ENCODE measurements at regions not wholly inside any gene's neighbourhood (a gene's known extent, or its start where the extent isn't known, plus 50 kb on each side); places are given as distances from the start of the nearest gene placed in this dataset.
"Not testable (repeated sequence)": the region's sequence is repeated elsewhere in the genome, so short reads cannot be mapped to it uniquely, and the experiment has no call there.

DNA sequence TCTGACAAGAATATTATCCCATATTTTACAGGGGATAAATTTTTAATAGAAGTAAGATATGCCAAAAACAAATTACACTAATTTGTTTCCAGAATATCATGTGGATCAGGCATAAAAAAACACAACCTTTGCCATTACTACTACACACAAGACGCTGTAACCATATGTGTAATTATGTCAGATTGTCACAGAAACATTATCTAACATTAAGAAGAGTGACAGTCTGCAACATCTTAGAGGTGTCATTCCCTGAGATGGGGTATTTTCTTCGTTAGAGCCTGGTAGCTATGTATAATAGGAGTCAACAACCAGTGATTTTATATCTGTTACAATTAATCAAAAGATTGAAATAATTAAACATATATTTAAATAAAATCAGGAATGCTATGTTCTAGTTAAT, 518.9 kb downstream of the RERGL start:
- CTCF ChIA-PET: interaction anchor here (0.6 kb wide), 1 partner anchor 64 kb away, joined by 3 read pairs; no protein-coding TSS in a partner anchor
- no TSS peak for BruUV-seq (replicated peaks)
- no peak overlapping the region for H3K27ac Mint-ChIP-seq (ENCODE audit: low read depth, unreplicated experiment)
- H3K9me3 Mint-ChIP-seq (ENCODE audit: unreplicated experiment): no peaks in the 10 kb centered on the region
- POLR2A ChIA-PET: no interaction called here
- TF ChIP-seq, protein P1, sequence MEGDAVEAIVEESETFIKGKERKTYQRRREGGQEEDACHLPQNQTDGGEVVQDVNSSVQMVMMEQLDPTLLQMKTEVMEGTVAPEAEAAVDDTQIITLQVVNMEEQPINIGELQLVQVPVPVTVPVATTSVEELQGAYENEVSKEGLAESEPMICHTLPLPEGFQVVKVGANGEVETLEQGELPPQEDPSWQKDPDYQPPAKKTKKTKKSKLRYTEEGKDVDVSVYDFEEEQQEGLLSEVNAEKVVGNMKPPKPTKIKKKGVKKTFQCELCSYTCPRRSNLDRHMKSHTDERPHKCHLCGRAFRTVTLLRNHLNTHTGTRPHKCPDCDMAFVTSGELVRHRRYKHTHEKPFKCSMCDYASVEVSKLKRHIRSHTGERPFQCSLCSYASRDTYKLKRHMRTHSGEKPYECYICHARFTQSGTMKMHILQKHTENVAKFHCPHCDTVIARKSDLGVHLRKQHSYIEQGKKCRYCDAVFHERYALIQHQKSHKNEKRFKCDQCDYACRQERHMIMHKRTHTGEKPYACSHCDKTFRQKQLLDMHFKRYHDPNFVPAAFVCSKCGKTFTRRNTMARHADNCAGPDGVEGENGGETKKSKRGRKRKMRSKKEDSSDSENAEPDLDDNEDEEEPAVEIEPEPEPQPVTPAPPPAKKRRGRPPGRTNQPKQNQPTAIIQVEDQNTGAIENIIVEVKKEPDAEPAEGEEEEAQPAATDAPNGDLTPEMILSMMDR (IDR thresholded peaks at IDR 0.05; ENCODE audit: unreplicated experiment): no peak
- DNase-seq (ENCODE audit: unreplicated experiment): no peak
- H3K4me3 Mint-ChIP-seq (ENCODE audit: unreplicated experiment): no peak overlapping the region
- intact Hi-C loops (cut with micrococcal nuclease): no loop called here
- peaks cover 16% of the 10 kb centered on the region for H3K27me3 Mint-ChIP-seq (ENCODE audit: insufficient read depth, unreplicated experiment)
- H3K4me1 Mint-ChIP-seq (ENCODE audit: insufficient read depth, unreplicated experiment): no peaks in the 10 kb centered on the region
- no peaks in the 10 kb centered on the region for H3K36me3 Mint-ChIP-seq (ENCODE audit: insufficient read depth, unreplicated experiment)

DNA sequence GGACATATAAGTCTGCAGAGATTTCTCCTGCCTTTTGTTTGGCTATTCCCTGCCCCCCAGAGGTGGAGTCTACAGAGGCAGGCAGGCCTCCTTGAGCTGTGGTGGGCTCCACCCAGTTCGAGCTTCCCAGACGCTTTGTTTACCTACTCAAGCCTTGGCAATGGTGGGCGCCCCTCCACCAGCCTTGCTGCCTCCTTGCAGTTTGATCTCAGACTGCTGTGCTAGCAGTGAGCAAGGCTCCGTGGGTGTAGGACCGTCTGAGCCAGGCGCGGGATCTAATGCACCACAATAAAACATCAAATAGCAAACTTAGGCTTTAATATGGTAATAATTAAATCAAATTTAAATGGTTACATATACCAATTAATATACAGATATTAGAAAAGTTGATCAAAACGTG, 525.4 kb downstream of the RERGL start:
- BruUV-seq (replicated peaks); H3K4me3 Mint-ChIP-seq (ENCODE audit: unreplicated experiment); H3K36me3 Mint-ChIP-seq (ENCODE audit: insufficient read depth, unreplicated experiment); DNase-seq (ENCODE audit: unreplicated experiment); H3K27ac Mint-ChIP-seq (ENCODE audit: low read depth, unreplicated experiment); CTCF ChIA-PET; intact Hi-C loops (cut with micrococcal nuclease); H3K27me3 Mint-ChIP-seq (ENCODE audit: insufficient read depth, unreplicated experiment); H3K4me1 Mint-ChIP-seq (ENCODE audit: insufficient read depth, unreplicated experiment); POLR2A ChIA-PET: not testable (repeated sequence)
- H3K9me3 Mint-ChIP-seq (ENCODE audit: unreplicated experiment): peaks cover 16% of the 10 kb centered on the region

DNA sequence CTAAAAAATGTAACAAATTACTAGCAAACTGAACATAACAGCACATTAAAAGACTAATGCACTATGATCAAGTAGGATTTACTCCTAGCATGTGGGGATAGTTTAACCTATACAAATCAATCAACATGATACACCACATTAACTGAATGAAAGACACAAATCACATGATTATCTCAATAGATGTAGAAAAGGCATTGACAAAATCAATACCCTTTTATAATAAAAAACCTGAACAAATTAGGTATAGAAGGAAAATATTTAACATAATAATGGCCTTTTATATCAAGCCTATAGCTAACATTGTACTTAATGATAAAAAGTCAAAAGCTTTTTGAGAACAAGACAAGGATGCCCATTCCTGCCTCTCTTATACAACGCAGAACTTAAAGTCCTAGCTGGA, 540.0 kb downstream of the RERGL start:
- ChIA-PET CTCF (interaction anchor here (0.7 kb wide), 1 partner anchor 394 kb away, joined by 3 read pairs; no protein-coding TSS in a partner anchor), POLR2A (no interaction called here)
- Mint-ChIP-seq H3K27me3 (ENCODE audit: insufficient read depth, unreplicated experiment) (no peaks in the 10 kb centered on the region), H3K9me3 (ENCODE audit: unreplicated experiment) (no peaks in the 10 kb centered on the region), H3K27ac (ENCODE audit: low read depth, unreplicated experiment) (no peak overlapping the region), H3K4me3 (ENCODE audit: unreplicated experiment) (no peak overlapping the region), H3K36me3 (ENCODE audit: insufficient read depth, unreplicated experiment) (no peaks in the 10 kb centered on the region), H3K4me1 (ENCODE audit: insufficient read depth, unreplicated experiment) (no peaks in the 10 kb centered on the region)
- TF ChIP-seq, protein P1 (IDR thresholded peaks at IDR 0.05; ENCODE audit: unreplicated experiment): no peak
- no TSS peak for BruUV-seq (replicated peaks)
- no peak for DNase-seq (ENCODE audit: unreplicated experiment)
- intact Hi-C loops (cut with micrococcal nuclease): no loop called here

DNA sequence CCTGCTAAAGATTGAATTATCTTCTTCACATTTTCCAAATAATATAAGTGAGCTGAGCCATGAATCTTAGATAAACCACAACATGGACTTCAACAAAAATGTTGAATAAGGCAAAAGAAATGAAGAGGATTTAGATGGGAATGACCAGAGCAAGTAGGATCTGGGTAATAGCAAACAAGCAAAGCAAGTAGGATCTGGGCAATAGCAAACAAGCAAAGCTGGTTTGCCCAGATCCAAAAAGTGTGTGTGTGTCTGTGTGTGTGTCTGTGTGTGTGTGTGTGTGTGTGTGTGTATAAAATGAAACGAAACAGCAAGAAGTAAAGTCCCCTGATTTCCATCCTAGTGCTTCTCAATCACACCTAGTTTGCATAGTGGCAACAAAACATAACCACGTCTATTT, 549.1 kb downstream of the RERGL start:
- peaks cover 12% of the 10 kb centered on the region for H3K27me3 Mint-ChIP-seq (ENCODE audit: insufficient read depth, unreplicated experiment)
- no peak for DNase-seq (ENCODE audit: unreplicated experiment)

More for the DNA sequence above, 549.1 kb downstream of the RERGL start:
- no TSS peak for BruUV-seq (replicated peaks)
- POLR2A ChIA-PET: no interaction called here
- Mint-ChIP-seq H3K9me3 (ENCODE audit: unreplicated experiment) (no peaks in the 10 kb centered on the region), H3K36me3 (ENCODE audit: insufficient read depth, unreplicated experiment) (no peaks in the 10 kb centered on the region), H3K4me1 (ENCODE audit: insufficient read depth, unreplicated experiment) (no peaks in the 10 kb centered on the region), H3K4me3 (ENCODE audit: unreplicated experiment) (no peak overlapping the region), H3K27ac (ENCODE audit: low read depth, unreplicated experiment) (no peak overlapping the region)
- CTCF ChIA-PET: interaction anchor here (0.6 kb wide), 1 partner anchor 599 kb away, joined by 3 read pairs; no protein-coding TSS in a partner anchor
- intact Hi-C loops (cut with micrococcal nuclease): no loop called here
- TF ChIP-seq, protein P1 (IDR thresholded peaks at IDR 0.05; ENCODE audit: unreplicated experiment): no peak
